Type B pancreatic cell (in vitro differentiated cells): ENCODE measurements at regions not wholly inside any gene's neighbourhood (a gene's known extent, or its start where the extent isn't known, plus 50 kb on each side); places are given as distances from the start of the nearest gene placed in this dataset.

Experiments used
- DNase-seq: peaks from one replicate; pipeline ENCODE4 v3.0.0; 2021; ENCODE audit warnings: mixed read lengths; ENCODE audit not compliant: unreplicated experiment; ENCODE audit errors: extremely low spot score
- H3K27ac Mint-ChIP-seq: 2 replicates; pipeline ENCODE4 v1.8.0; 2021; ENCODE audit warnings: mild to moderate bottlenecking, mixed read lengths
- H3K27me3 Mint-ChIP-seq: 2 replicates; pipeline ENCODE4 v1.8.0; 2021; ENCODE audit warnings: mixed read lengths
- H3K36me3 Mint-ChIP-seq: 2 replicates; pipeline ENCODE4 v1.8.0; 2021; ENCODE audit warnings: mixed read lengths
- H3K4me1 Mint-ChIP-seq: one replicate; pipeline ENCODE4 v1.8.0; 2021; ENCODE audit warnings: mixed read lengths; ENCODE audit not compliant: unreplicated experiment
- H3K4me3 Mint-ChIP-seq: 2 replicates; pipeline ENCODE4 v1.8.0; 2021; ENCODE audit warnings: mild to moderate bottlenecking, mixed read lengths
- H3K9me3 Mint-ChIP-seq: 2 replicates; pipeline ENCODE4 v1.8.0; 2021; ENCODE audit warnings: mixed read lengths
- CTCF ChIP-seq: fragments of 200-600 bp; sonication (generic); conservative IDR thresholded peaks from 2 replicates; pipeline ENCODE4 v1.5.0; 2021; ENCODE audit warnings: antibody characterized with exemption, mild to moderate bottlenecking

GRCh38 chr14:58792416-58792815 lies 154.7 kb downstream of the DACT1 start:
- H3K4me1 Mint-ChIP-seq, result peaks cover 35% of the 10 kb centered on the region
- no peak overlapping the region for H3K4me3 Mint-ChIP-seq
- no peak overlapping the region for H3K27ac Mint-ChIP-seq
- H3K27me3 Mint-ChIP-seq, result peaks cover 5% of the 10 kb centered on the region
- H3K36me3 Mint-ChIP-seq, result no peaks in the 10 kb centered on the region
- TF ChIP-seq CTCF, result no peak
- H3K9me3 Mint-ChIP-seq, result peaks cover 5% of the 10 kb centered on the region
- DNase-seq, result no peak

- H3K27ac Mint-ChIP-seq, result no peak overlapping the region
- peaks cover 2% of the 10 kb centered on the region for H3K27me3 Mint-ChIP-seq
- peaks cover 5% of the 10 kb centered on the region for H3K9me3 Mint-ChIP-seq
- DNase-seq, result no peak
- H3K36me3 Mint-ChIP-seq, result no peaks in the 10 kb centered on the region
- H3K4me1 Mint-ChIP-seq, result peaks cover 34% of the 10 kb centered on the region
- TF ChIP-seq CTCF, result no peak
- no peak overlapping the region for H3K4me3 Mint-ChIP-seq
Measured at GRCh38 chr14:58793131-58793740, 155.5 kb downstream of the DACT1 start.

GRCh38 chr14:58794993-58795762 lies 157.4 kb downstream of the DACT1 start:
- H3K27me3 Mint-ChIP-seq, result no peaks in the 10 kb centered on the region
- H3K9me3 Mint-ChIP-seq, result peaks cover 5% of the 10 kb centered on the region
- TF ChIP-seq CTCF, result no peak

GRCh38 chr14:58796242-58797009 lies 158.7 kb downstream of the DACT1 start:
- no peak for DNase-seq
- Mint-ChIP-seq H3K4me3 (no peak overlapping the region), H3K27ac (no peak overlapping the region), H3K36me3 (no peaks in the 10 kb centered on the region), H3K27me3 (no peaks in the 10 kb centered on the region), H3K4me1 (peaks cover 14% of the 10 kb centered on the region), H3K9me3 (peaks cover 5% of the 10 kb centered on the region)
- no peak for TF ChIP-seq CTCF

More at GRCh38 chr14:58794993-58795762, 157.4 kb downstream of the DACT1 start:
- no peak overlapping the region for H3K27ac Mint-ChIP-seq
- H3K4me1 Mint-ChIP-seq, result peaks cover 16% of the 10 kb centered on the region
- no peak overlapping the region for H3K4me3 Mint-ChIP-seq
- no peak for DNase-seq
- H3K36me3 Mint-ChIP-seq, result no peaks in the 10 kb centered on the region

GRCh38 chr14:58797010-58797429 lies 159.3 kb downstream of the DACT1 start:
- Mint-ChIP-seq H3K27me3 (no peaks in the 10 kb centered on the region), H3K36me3 (no peaks in the 10 kb centered on the region), H3K9me3 (peaks cover 5% of the 10 kb centered on the region), H3K4me1 (peaks cover 14% of the 10 kb centered on the region), H3K4me3 (no peak overlapping the region), H3K27ac (no peak overlapping the region)
- DNase-seq, result no peak
- no peak for TF ChIP-seq CTCF
